Retinal pigment epithelial cell (primary cell): ENCODE measurements at regions not wholly inside any gene's neighbourhood (a gene's known extent, or its start where the extent isn't known, plus 50 kb on each side); places are given as distances from the start of the nearest gene placed in this dataset.

ENCODE experiments used
- DNase-seq: peaks from one replicate; pipeline ENCODE4 v3.0.0-alpha.2; 2010; ENCODE audit warnings: low read depth
- H3K4me3 ChIP-seq: 2 replicates; pipeline ENCODE4 v1.5.1; 2011; ENCODE audit warnings: mild to moderate bottlenecking, low read length, control low read depth, moderate library complexity
- CTCF ChIP-seq: conservative IDR thresholded peaks from 2 replicates; pipeline ENCODE4 v1.5.1; 2011; ENCODE audit warnings: low read depth, low read length, control low read depth, inconsistent platforms

- H3K4me3 ChIP-seq: no peak overlapping the region
- no peak for TF ChIP-seq CTCF
Observed at GRCh38 chr6:164296411-164296810, 881.9 kb downstream of the QKI start.

GRCh38 chr6:164294047-164294784 lies 879.7 kb downstream of the QKI start:
- DNase-seq: no peak
- H3K4me3 ChIP-seq: no peak overlapping the region
- TF ChIP-seq CTCF: no peak

More at GRCh38 chr6:164296411-164296810, 881.9 kb downstream of the QKI start:
- no peak for DNase-seq

- no peak for DNase-seq
- TF ChIP-seq CTCF: no peak
- no peak overlapping the region for H3K4me3 ChIP-seq
Observed at GRCh38 chr6:164291224-164291623, 876.7 kb downstream of the QKI start.

GRCh38 chr6:164290101-164290500 lies 875.6 kb downstream of the QKI start:
- DNase-seq: no peak
- H3K4me3 ChIP-seq: no peak overlapping the region
- no peak for TF ChIP-seq CTCF

GRCh38 chr6:164286011-164286410 lies 871.5 kb downstream of the QKI start:
- H3K4me3 ChIP-seq: no peak overlapping the region
- DNase-seq: no peak
- no peak for TF ChIP-seq CTCF

GRCh38 chr6:164283574-164283973 lies 869.1 kb downstream of the QKI start:
- DNase-seq: no peak

More at GRCh38 chr6:164283574-164283973, 869.1 kb downstream of the QKI start:
- no peak overlapping the region for H3K4me3 ChIP-seq
- no peak for TF ChIP-seq CTCF
